ENCODE measurements at regions not wholly inside any gene's neighbourhood (a gene's known extent, or its start where the extent isn't known, plus 50 kb on each side); places are given as distances from the start of the nearest gene placed in this dataset.

GRCh38 chr7:24151944-24152343 is 132.0 kb upstream of the NPY start:
- H3K9me3 ChIP-seq (ENCODE audit: control insufficient read depth, insufficient read depth, low read length), result no peaks in the 10 kb centered on the region
- CTCF ChIA-PET, result no interaction called here
- no peak overlapping the region for H2BK20ac ChIP-seq (ENCODE audit: low read depth, low read length)
- no peaks in the 10 kb centered on the region for H3K36me3 ChIP-seq (ENCODE audit: control insufficient read depth, insufficient read depth, low read length)
- H2AK5ac ChIP-seq (ENCODE audit: low read depth, low read length), result no peak overlapping the region
- no peak overlapping the region for H3K4me2 ChIP-seq (ENCODE audit: low read depth, low read length)
- no peaks in the 10 kb centered on the region for H3K4me1 ChIP-seq (ENCODE audit: control insufficient read depth, insufficient read depth, low read length)
- no peak overlapping the region for H3K4ac ChIP-seq (ENCODE audit: low read depth, low read length)
- no peak overlapping the region for H3K14ac ChIP-seq (replicated peaks; ENCODE audit: low read depth, low read length)
- H3K27me3 ChIP-seq (ENCODE audit: control insufficient read depth, insufficient read depth, low read length), result no peaks in the 10 kb centered on the region
- DNase-seq (no peak), ATAC-seq (ENCODE audit: low read depth) (no peak)
- no peak overlapping the region for H3K56ac ChIP-seq (ENCODE audit: extremely low read depth, insufficient read depth, low read length)
- no peak overlapping the region for H4K91ac ChIP-seq (ENCODE audit: insufficient read depth, low read depth, low read length)
- H2BK15ac ChIP-seq (ENCODE audit: low read depth, low read length), result no peak overlapping the region
- H3K23ac ChIP-seq (ENCODE audit: low read depth, low read length), result no peak overlapping the region
- H4K5ac ChIP-seq (ENCODE audit: low read depth, low read length), result no peak overlapping the region
- H2AK9ac ChIP-seq (replicated peaks; ENCODE audit: low read depth, low read length, poor library complexity), result no peak overlapping the region
- intact Hi-C loops (cut with micrococcal nuclease), result no loop called here
- H2BK5ac ChIP-seq (ENCODE audit: low read depth, low read length, poor library complexity, severe bottlenecking), result no peak overlapping the region
- no peak overlapping the region for H2AFZ ChIP-seq (replicated peaks; ENCODE audit: low read length, poor library complexity)
- TF ChIP-seq RAD21 (IDR thresholded peaks at IDR 0.05; ENCODE audit: low read length), result no peak
- H3K4me3 ChIP-seq (ENCODE audit: insufficient read depth, low read depth, low read length), result no peak overlapping the region
- no TSS peak for BruUV-seq (replicated peaks)
- no peak overlapping the region for H3K27ac ChIP-seq (ENCODE audit: insufficient read depth, low read length)
- POLR2A ChIA-PET (ENCODE audit: unreplicated experiment), result no interaction called here
- no peak overlapping the region for H3K18ac ChIP-seq (ENCODE audit: low read depth, low read length)
- no peaks in the 10 kb centered on the region for H3K9me1 ChIP-seq (ENCODE audit: insufficient read depth, low read length)
- H4K8ac ChIP-seq (ENCODE audit: low read depth in 2 of 2, low read length in 2 of 2), result no peak overlapping the region
- H4K20me1 ChIP-seq (ENCODE audit: insufficient read depth, low read length), result no peaks in the 10 kb centered on the region
- WGBS, 2 experiments (ENCODE audit: extremely low coverage in 2 of 2, insufficient read length in 1 of 2), result no CpG with 5 or more reads among the region's 1 CpG
- in situ Hi-C loops (cut with MboI; ENCODE audit: low sequenced_read_pairs), result no loop called here
- H3K79me1 ChIP-seq (ENCODE audit: low read depth in 1 of 2, low read length in 2 of 2), result no peaks in the 10 kb centered on the region
- no peak overlapping the region for H2BK120ac ChIP-seq (ENCODE audit: low read depth, low read length)
- H3K9ac ChIP-seq (ENCODE audit: low read depth, low read length), result no peak overlapping the region
- dilution Hi-C loops (cut with HindIII; ENCODE audit: low sequenced_read_pairs, unreplicated experiment), result no loop called here

Measured in IMR-90 (cell line).